Endothelial cell of umbilical vein (primary cell): ENCODE measurements at regions not wholly inside any gene's neighbourhood (a gene's known extent, or its start where the extent isn't known, plus 50 kb on each side); places are given as distances from the start of the nearest gene placed in this dataset.

Source experiments
- BruUV-seq: library from RNA; stranded (reverse); fragments of 400-500 nt; replicated peaks from 2 replicates; lab custom pipeline; 2021; lab: Mats Ljungman, UMichigan
- CTCF ChIA-PET: fragments of 300-600, 350-600 bp; sonication (Branson Sonifier 250); formaldehyde crosslinking; loops from one replicate; lab custom pipeline; 2021; ENCODE audit warnings: antibody characterized with exemption, inconsistent platforms; lab: Charles Lee
- POLR2A ChIA-PET: fragments of 300-600, 350-600 bp; sonication (Branson Sonifier 250); formaldehyde crosslinking; loops from one replicate; lab custom pipeline; 2021; ENCODE audit warnings: antibody characterized with exemption, inconsistent platforms; lab: Charles Lee
- DNase-seq: peaks from one replicate; pipeline ENCODE4 v3.0.0-alpha.2; 2011; ENCODE audit warnings: low read depth, low spot score
- FAIRE-seq: peaks from 2 replicates; lab custom pipeline; 2011; peaks lifted over from hg19 to GRCh38; lab: Jason Lieb, UNC
- H2AFZ ChIP-seq: 2 replicates; pipeline ENCODE4 v1.6.0; 2012; ENCODE audit warnings: low read depth, low read length, control low read depth, inconsistent platforms
- H3K27ac ChIP-seq: 2 replicates; pipeline ENCODE4 v1.5.1; 2011; ENCODE audit warnings: low read depth, mild to moderate bottlenecking, control low read depth, low read length, moderate library complexity; ENCODE audit not compliant: insufficient read depth
- H3K27me3 ChIP-seq, 2 experiments: 2 replicates each; pipeline versions ENCODE4 v1.6.0 to v1.6.1; 2011; ENCODE audit warnings: low read length in 2 of 2, mixed read lengths in 1 of 2; ENCODE audit not compliant: control insufficient read depth in 2 of 2, insufficient read depth in 2 of 2
- H3K36me3 ChIP-seq, 2 experiments: 2 replicates in 1 of 2; 3 replicates in 1 of 2; pipeline ENCODE4 v1.5.1; 2011; ENCODE audit warnings: low read length in 2 of 2, mild to moderate bottlenecking in 1 of 2, moderate library complexity in 1 of 2; ENCODE audit not compliant: control insufficient read depth in 2 of 2, insufficient read depth in 2 of 2; ENCODE audit errors: extremely low read depth in 1 of 2
- H3K4me1 ChIP-seq: 3 replicates; pipeline ENCODE4 v1.5.1; 2011; ENCODE audit warnings: mild to moderate bottlenecking, low read length; ENCODE audit not compliant: control insufficient read depth, insufficient read depth; ENCODE audit errors: extremely low read depth
- H3K4me2 ChIP-seq: 2 replicates; pipeline ENCODE4 v1.6.1; 2011; ENCODE audit warnings: low read length, control low read depth, mixed read lengths; ENCODE audit not compliant: insufficient read depth
- H3K4me3 ChIP-seq, 3 experiments: fragments of 200-600 bp in 1 of 3; sonication (generic), shearing (Covaris generic) in 1 of 3; replicated peaks in 1 of 3; 2 replicates each; pipeline ENCODE4 v1.5.1; 2011 to 2016; ENCODE audit warnings: control low read depth in 3 of 3, low read length in 3 of 3, mild to moderate bottlenecking in 2 of 3, inconsistent platforms in 1 of 3, low read depth in 1 of 3, moderate library complexity in 1 of 3; ENCODE audit not compliant: insufficient read depth in 1 of 3
- H3K79me2 ChIP-seq: 2 replicates; pipeline ENCODE4 v1.6.0; 2012; ENCODE audit warnings: low read length, inconsistent platforms; ENCODE audit not compliant: control insufficient read depth, insufficient read depth
- H3K9ac ChIP-seq: replicated peaks from 2 replicates; pipeline ENCODE3; 2011; ENCODE audit warnings: low read length, control low read depth; ENCODE audit not compliant: insufficient read depth; ENCODE audit errors: extremely low read depth
- H3K9me1 ChIP-seq: replicated peaks from 3 replicates; pipeline ENCODE4 v1.6.0; 2011; ENCODE audit warnings: mild to moderate bottlenecking, low read length; ENCODE audit not compliant: control insufficient read depth, insufficient read depth; ENCODE audit errors: extremely low read depth
- H3K9me3 ChIP-seq: replicated peaks from 2 replicates; pipeline ENCODE4 v1.5.1; 2012; ENCODE audit warnings: low read length, inconsistent platforms; ENCODE audit not compliant: control insufficient read depth, insufficient read depth
- H4K20me1 ChIP-seq: replicated peaks from 2 replicates; pipeline ENCODE3; 2011; ENCODE audit warnings: mild to moderate bottlenecking, low read length; ENCODE audit not compliant: control insufficient read depth, insufficient read depth; ENCODE audit errors: extremely low read depth
- CTCF ChIP-seq, 2 donors: IDR thresholded peaks; 1 replicate in 1 of 2; 2 replicates in 1 of 2; pipeline ENCODE4 v1.5.1; 2011; ENCODE audit warnings: low read length in 2 of 2, mild to moderate bottlenecking in 2 of 2, moderate library complexity in 2 of 2, control low read depth in 1 of 2, inconsistent platforms in 1 of 2, low read depth in 1 of 2; ENCODE audit not compliant: insufficient read depth in 1 of 2; ENCODE audit errors: extremely low read depth in 1 of 2
- EZH2 ChIP-seq: IDR thresholded peaks from 2 replicates; pipeline ENCODE4 v1.6.1; 2012; ENCODE audit warnings: borderline replicate concordance, low read depth, mild to moderate bottlenecking, moderate library complexity, low read length, inconsistent platforms; ENCODE audit not compliant: severe bottlenecking
- FOS ChIP-seq: IDR thresholded peaks from 2 replicates; pipeline ENCODE4 v1.6.1; 2011; ENCODE audit warnings: mild to moderate bottlenecking, low read length, moderate library complexity, borderline replicate concordance; ENCODE audit not compliant: insufficient read depth
- GATA2 ChIP-seq: IDR thresholded peaks from 2 replicates; pipeline ENCODE4 v1.7.0; 2011; ENCODE audit warnings: low read depth, mild to moderate bottlenecking, moderate library complexity, mixed read lengths, low read length; ENCODE audit not compliant: insufficient read length, insufficient read depth
- JUN ChIP-seq: IDR thresholded peaks from 2 replicates; pipeline ENCODE4 v1.6.1; 2011; ENCODE audit warnings: borderline replicate concordance, low read depth; ENCODE audit not compliant: insufficient read length, insufficient read depth
- MAX ChIP-seq: IDR thresholded peaks from 2 replicates; pipeline ENCODE4 v1.6.1; 2011; ENCODE audit not compliant: insufficient read depth, insufficient read length
- MYC ChIP-seq: IDR thresholded peaks from one replicate; pipeline ENCODE4 v1.6.1; 2011; ENCODE audit warnings: mild to moderate bottlenecking, low read depth, low read length
- POLR2A ChIP-seq: IDR thresholded peaks from 2 replicates; pipeline ENCODE4 v1.6.1; 2012; ENCODE audit warnings: low read depth, mild to moderate bottlenecking, control low read depth, low read length
- POLR2AphosphoS5 ChIP-seq: IDR thresholded peaks from 2 replicates; pipeline ENCODE4 v1.6.1; 2012; ENCODE audit warnings: low read depth, mild to moderate bottlenecking, control low read depth, low read length, moderate library complexity; ENCODE audit not compliant: insufficient read depth
- dilution Hi-C: fragments of 300-500 bp; cut with MboI; formaldehyde crosslinking; loops from one replicate; pipeline ENCODE4 v1.15.0; 2019; ENCODE audit warnings: low sequenced_read_pairs; ENCODE audit not compliant: extremely low pct_ligation_motif_present
- intact Hi-C: fragments of 100-400 bp; cut with micrococcal nuclease; formaldehyde crosslinking; loops from one replicate; pipeline ENCODE4 v1.10.0; 2022

GRCh38 chr2:53104263-53104662, 663.3 kb upstream of the CHAC2 start:
- no peak overlapping the region for H3K4me3 ChIP-seq
- H3K4me1 ChIP-seq: no peaks in the 10 kb centered on the region
- intact Hi-C loops: no loop called here
- DNase-seq (peak; percentile 54), FAIRE-seq (peak; percentile 35)
- no peak overlapping the region for H3K9ac ChIP-seq
- ChIA-PET POLR2A (no interaction called here), CTCF (no interaction called here)
- H3K79me2 ChIP-seq: no peaks in the 10 kb centered on the region
- dilution Hi-C loops: no loop called here
- H3K27me3 ChIP-seq: no peaks in the 10 kb centered on the region
- no peak overlapping the region for H3K27ac ChIP-seq
- BruUV-seq: no TSS peak
- no peak for TF ChIP-seq EZH2
- no peaks in the 10 kb centered on the region for H3K36me3 ChIP-seq
- no peaks in the 10 kb centered on the region for H3K9me1 ChIP-seq
- no peaks in the 10 kb centered on the region for H4K20me1 ChIP-seq
- no peaks in the 10 kb centered on the region for H3K9me3 ChIP-seq
- H3K4me2 ChIP-seq: no peak overlapping the region
- no peak overlapping the region for H2AFZ ChIP-seq

GRCh38 chr2:53103679-53104078, 663.9 kb upstream of the CHAC2 start:
- FAIRE-seq: no peak
- Histone ChIP-seq H3K36me3 (no peaks in the 10 kb centered on the region), H2AFZ (no peak overlapping the region), H3K79me2 (no peaks in the 10 kb centered on the region), H3K4me3 (no peak overlapping the region), H3K9ac (no peak overlapping the region), H4K20me1 (no peaks in the 10 kb centered on the region), H3K9me3 (no peaks in the 10 kb centered on the region), H3K27me3 (no peaks in the 10 kb centered on the region), H3K4me1 (no peaks in the 10 kb centered on the region), H3K9me1 (no peaks in the 10 kb centered on the region), H3K27ac (no peak overlapping the region), H3K4me2 (no peak overlapping the region)
- ChIA-PET CTCF (no interaction called here), POLR2A (no interaction called here)
- peak; percentile 1 for DNase-seq
- intact Hi-C loops (no loop called here), dilution Hi-C loops (no loop called here)
- TF ChIP-seq POLR2AphosphoS5 (no peak), POLR2A (no peak), MYC (no peak), EZH2 (no peak), GATA2 (no peak), MAX (no peak), CTCF (IDR thresholded peaks at IDR 0.05; ENCODE audit: extremely low read depth in 1 of 2, insufficient read depth in 1 of 2, low read depth in 1 of 2, low read length in 2 of 2) (no peak), JUN (no peak), FOS (no peak)
- BruUV-seq: no TSS peak
